H9 (cell line): ENCODE measurements at regions not wholly inside any gene's neighbourhood (a gene's known extent, or its start where the extent isn't known, plus 50 kb on each side); places are given as distances from the start of the nearest gene placed in this dataset.

Experiments
- DNase-seq: peaks from one replicate; pipeline ENCODE4 v3.0.0-alpha.2; 2017
- H2AFZ ChIP-seq: one replicate; pipeline ENCODE4 v1.6.1; 2013; ENCODE audit warnings: mild to moderate bottlenecking, low read length, control low read depth, moderate library complexity
- H2AK5ac ChIP-seq: 2 replicates; pipeline ENCODE4 v1.6.1; 2013; ENCODE audit warnings: low read length, control low read depth, mixed read lengths; ENCODE audit not compliant: insufficient read length
- H2BK120ac ChIP-seq: one replicate; pipeline ENCODE4 v1.6.1; 2013; ENCODE audit warnings: low read depth, mild to moderate bottlenecking, low read length, control low read depth, inconsistent platforms; ENCODE audit not compliant: poor library complexity, severe bottlenecking
- H2BK12ac ChIP-seq: 2 replicates; pipeline ENCODE4 v1.6.1; 2013; ENCODE audit warnings: low read length, control low read depth, mixed read lengths, low read depth; ENCODE audit not compliant: insufficient read length
- H2BK15ac ChIP-seq: 2 replicates; pipeline ENCODE4 v1.6.1; 2013; ENCODE audit warnings: low read depth, low read length, control low read depth
- H2BK20ac ChIP-seq: one replicate; pipeline ENCODE4 v1.6.1; 2013; ENCODE audit warnings: low read depth, mild to moderate bottlenecking, low read length, control low read depth, inconsistent platforms; ENCODE audit not compliant: poor library complexity, severe bottlenecking
- H2BK5ac ChIP-seq: 2 replicates; pipeline ENCODE4 v1.6.1; 2013; ENCODE audit warnings: low read length, control low read depth, mixed read lengths; ENCODE audit not compliant: insufficient read length
- H3K14ac ChIP-seq: 2 replicates; pipeline ENCODE4 v1.6.1; 2013; ENCODE audit warnings: low read length, control low read depth; ENCODE audit not compliant: insufficient read depth
- H3K18ac ChIP-seq: 2 replicates; pipeline ENCODE4 v1.6.1; 2013; ENCODE audit warnings: low read depth, mild to moderate bottlenecking, mixed read lengths, low read length, control low read depth; ENCODE audit not compliant: insufficient read length
- H3K23ac ChIP-seq: 2 replicates; pipeline ENCODE4 v1.6.1; 2013; ENCODE audit warnings: low read length, control low read depth, mixed read lengths, low read depth; ENCODE audit not compliant: insufficient read length
- H3K23me2 ChIP-seq: 2 replicates; pipeline ENCODE4 v1.6.1; 2013; ENCODE audit warnings: low read depth, mild to moderate bottlenecking, mixed read lengths, low read length, control low read depth; ENCODE audit not compliant: insufficient read length, poor library complexity, severe bottlenecking
- H3K27ac ChIP-seq: 2 replicates; pipeline ENCODE4 v1.5.1; 2013; ENCODE audit warnings: low read length, control low read depth, mixed read lengths, low read depth; ENCODE audit not compliant: insufficient read length
- H3K27me3 ChIP-seq: 2 replicates; pipeline ENCODE4 v1.6.1; 2013; ENCODE audit warnings: low read length, control low read depth, inconsistent platforms; ENCODE audit not compliant: insufficient read depth
- H3K4ac ChIP-seq: 2 replicates; pipeline ENCODE4 v1.6.1; 2013; ENCODE audit warnings: low read depth, mild to moderate bottlenecking, control low read depth, inconsistent platforms, low read length, moderate library complexity
- H3K4me1 ChIP-seq: 2 replicates; pipeline ENCODE4 v1.6.1; 2013; ENCODE audit warnings: low read length, control low read depth, inconsistent platforms; ENCODE audit not compliant: insufficient read depth
- H3K4me2 ChIP-seq: 2 replicates; pipeline ENCODE4 v1.6.1; 2013; ENCODE audit warnings: low read length, control low read depth, mixed read lengths; ENCODE audit not compliant: insufficient read length, insufficient read depth
- H3K56ac ChIP-seq: 2 replicates; pipeline ENCODE4 v1.6.1; 2013; ENCODE audit warnings: low read depth, mild to moderate bottlenecking, mixed read lengths, low read length, control low read depth; ENCODE audit not compliant: insufficient read length
- H3K79me1 ChIP-seq: 2 replicates; pipeline ENCODE4 v1.6.1; 2013; ENCODE audit warnings: low read depth, mild to moderate bottlenecking, moderate library complexity, low read length, control low read depth, inconsistent platforms; ENCODE audit not compliant: insufficient read depth, poor library complexity, severe bottlenecking
- H3K79me2 ChIP-seq: 2 replicates; pipeline ENCODE4 v1.6.1; 2013; ENCODE audit warnings: low read length, control low read depth, inconsistent platforms; ENCODE audit not compliant: insufficient read depth
- H3K9ac ChIP-seq: 2 replicates; pipeline ENCODE4 v1.6.1; 2013; ENCODE audit warnings: low read length, control low read depth, mixed read lengths; ENCODE audit not compliant: insufficient read length; ENCODE audit errors: extremely low read depth
- H3K9me3 ChIP-seq: one replicate; pipeline ENCODE4 v1.6.1; 2013; ENCODE audit warnings: low read depth, low read length, inconsistent platforms; ENCODE audit not compliant: control insufficient read depth
- H3T11ph ChIP-seq: one replicate; pipeline ENCODE4 v1.6.1; 2013; ENCODE audit warnings: mild to moderate bottlenecking, low read length, control low read depth, inconsistent platforms
- H4K20me1 ChIP-seq: one replicate; pipeline ENCODE4 v1.6.1; 2013; ENCODE audit not compliant: control insufficient read depth, insufficient read length, insufficient read depth
- H4K5ac ChIP-seq: 2 replicates; pipeline ENCODE4 v1.6.1; 2013; ENCODE audit warnings: low read depth, mild to moderate bottlenecking, mixed read lengths, low read length, control low read depth; ENCODE audit not compliant: insufficient read length
- H4K8ac ChIP-seq: replicated peaks from 2 replicates; pipeline ENCODE4 v1.6.1; 2013; ENCODE audit warnings: low read length, control low read depth, mixed read lengths, low read depth; ENCODE audit not compliant: insufficient read length
- H4K91ac ChIP-seq: 2 replicates; pipeline ENCODE4 v1.6.1; 2013; ENCODE audit warnings: low read depth, mild to moderate bottlenecking, moderate library complexity, mixed read lengths, low read length, control low read depth; ENCODE audit not compliant: insufficient read length
- H3K27ac Mint-ChIP-seq, 3 experiments: 2 replicates in 2 of 3; 3 replicates in 1 of 3; pipeline ENCODE4 v1.8.0; 2020 to 2021; ENCODE audit warnings: mixed read lengths in 3 of 3, mild to moderate bottlenecking in 1 of 3, moderate library complexity in 1 of 3
- H3K27me3 Mint-ChIP-seq: 2 replicates; pipeline ENCODE4 v1.8.0; 2021; ENCODE audit warnings: low read depth, mild to moderate bottlenecking, moderate library complexity, mixed read lengths
- H3K36me3 Mint-ChIP-seq, 3 experiments: 2 replicates in 2 of 3; 3 replicates in 1 of 3; pipeline ENCODE4 v1.8.0; 2020 to 2021; ENCODE audit warnings: low read depth in 3 of 3, mixed read lengths in 3 of 3; ENCODE audit not compliant: insufficient read depth in 1 of 3
- H3K4me1 Mint-ChIP-seq, 2 experiments: 2 replicates each; pipeline ENCODE4 v1.8.0; 2020; ENCODE audit warnings: mixed read lengths in 2 of 2
- H3K4me3 Mint-ChIP-seq, 2 experiments: 2 replicates in 1 of 2; 3 replicates in 1 of 2; pipeline ENCODE4 v1.8.0; 2020 to 2021; ENCODE audit warnings: mild to moderate bottlenecking in 2 of 2, mixed read lengths in 2 of 2, moderate library complexity in 1 of 2
- H3K9me3 Mint-ChIP-seq, 2 experiments: 2 replicates in 1 of 2; 3 replicates in 1 of 2; pipeline ENCODE4 v1.8.0; 2020; ENCODE audit warnings: mild to moderate bottlenecking in 2 of 2, mixed read lengths in 2 of 2, moderate library complexity in 1 of 2
- CTCF ChIP-seq: fragments of 200-600 bp; sonication (generic); conservative IDR thresholded peaks from 3 replicates; pipeline ENCODE4 v1.8.0; 2021; ENCODE audit warnings: antibody characterized with exemption, mild to moderate bottlenecking
- WGBS: extraction: QIAGEN DNeasy Blood & Tissue Kit; methylation state at CpG from one replicate; pipeline ENCODE4 v1.1.7; 2013; ENCODE audit warnings: missing lambda C conversion rate, low lambda C conversion rate, mixed read lengths; ENCODE audit not compliant: insufficient read length; ENCODE audit errors: extremely low coverage; 5-methylcytosine and 5-hydroxymethylcytosine counted together

- Histone ChIP-seq H3K9ac (no peak overlapping the region), H3K4ac (no peak overlapping the region), H3K14ac (no peak overlapping the region), H2BK15ac (no peak overlapping the region), H3K18ac (no peak overlapping the region), H3K79me2 (no peaks in the 10 kb centered on the region), H3K9me3 (no peaks in the 10 kb centered on the region), H3K23me2 (no peaks in the 10 kb centered on the region), H3T11ph (no peak overlapping the region), H3K27me3 (no peaks in the 10 kb centered on the region), H3K56ac (no peak overlapping the region), H3K79me1 (no peaks in the 10 kb centered on the region), H2AFZ (no peak overlapping the region), H3K4me2 (no peak overlapping the region), H4K20me1 (no peaks in the 10 kb centered on the region), H2BK5ac (no peak overlapping the region), H4K5ac (no peak overlapping the region), H3K23ac (no peak overlapping the region), H2BK12ac (no peak overlapping the region), H2BK120ac (no peak overlapping the region), H2AK5ac (no peak overlapping the region), H3K4me1 (no peaks in the 10 kb centered on the region), H2BK20ac (no peak overlapping the region), H3K27ac (no peak overlapping the region), H4K91ac (no peak overlapping the region), H4K8ac (no peak overlapping the region)
- Mint-ChIP-seq H3K4me1 (peaks cover 4 to 5% of the 10 kb centered on the region in 2 experiments), H3K9me3 (no peaks in the 10 kb centered on the region; a peak in 3 of 5 replicates), H3K27me3 (no peaks in the 10 kb centered on the region), H3K27ac (no peak overlapping the region), H3K36me3 (peaks cover 0 to 3% (median 0%) of the 10 kb centered on the region in 3 experiments; a peak in 3 of 7 replicates), H3K4me3 (no peak overlapping the region)
- no peak for DNase-seq
- TF ChIP-seq CTCF = no peak
- WGBS = no CpG with 5 or more reads among the region's 6 CpGs
Observed at GRCh38 chrX:2135421-2135820, 365.4 kb downstream of the DHRSX start.
